ENCODE measurements at regions not wholly inside any gene's neighbourhood (a gene's known extent, or its start where the extent isn't known, plus 50 kb on each side); places are given as distances from the start of the nearest gene placed in this dataset.

GRCh38 chr11:109929308-109929707 is 163.9 kb upstream of the ZC3H12C start (continued):
- TF ChIP-seq ZZZ3 (IDR thresholded peaks at IDR 0.05; ENCODE audit: control insufficient read depth, insufficient read length, low read depth) (no peak), NFIC (IDR thresholded peaks at IDR 0.05; ENCODE audit: low read depth, low read length) (no peak)

- Histone ChIP-seq H3K4me2 (ENCODE audit: control insufficient read depth, insufficient read depth) (no peak overlapping the region), H2AFZ (ENCODE audit: control insufficient read depth, low read depth, low read length) (no peak overlapping the region), H3K4me1 (ENCODE audit: control insufficient read depth, insufficient read depth, low read length) (no peaks in the 10 kb centered on the region), H3K4me3 (no peak overlapping the region), H4K20me1 (ENCODE audit: control insufficient read depth, insufficient read depth) (no peaks in the 10 kb centered on the region), H3K36me3 (ENCODE audit: control insufficient read depth in 2 of 2, insufficient read depth in 2 of 2, low read length in 1 of 2) (no peaks in the 10 kb centered on the region), H3K27ac (ENCODE audit: control insufficient read depth, insufficient read depth) (no peak overlapping the region), H3K79me2 (ENCODE audit: control insufficient read depth, insufficient read depth, low read length) (no peaks in the 10 kb centered on the region), H3K9ac (ENCODE audit: control insufficient read depth, insufficient read depth, low read length) (no peak overlapping the region), H3K9me3 (replicated peaks; ENCODE audit: control insufficient read depth, insufficient read depth, low read length) (no peaks in the 10 kb centered on the region), H3K27me3 (replicated peaks in 1 of 2; ENCODE audit: control insufficient read depth in 2 of 2, insufficient read depth in 2 of 2, low read length in 1 of 2) (no peaks in the 10 kb centered on the region; a peak in 2 of 4 replicates)
- FAIRE-seq (no peak), DNase-seq (ENCODE audit: low read depth, low spot score) (no peak), ATAC-seq (no peak)
- POLR2A ChIA-PET: no interaction called here
- BruUV-seq (replicated peaks): no TSS peak
- CTCF ChIA-PET: interaction anchor here (0.7 to 3.7 kb wide), 3 partner anchors 78 to 444 kb away, joined by 3 to 16 read pairs (median 3); no protein-coding TSS in a partner anchor
- WGBS (ENCODE audit: insufficient coverage, insufficient replicate concordance, low lambda C conversion rate, missing lambda C conversion rate): 70% methylated on average over 4 of the region's 4 CpGs
- RAD21 ChIA-PET (ENCODE audit: unreplicated experiment): interaction anchor here (1.4 to 1.6 kb wide), 2 partner anchors 11 to 81 kb away, joined by 3 to 8 read pairs; no protein-coding TSS in a partner anchor
- SMC1A ChIA-PET (ENCODE audit: uncharacterized antibody, unreplicated experiment): interaction anchor here (1.2 to 3.4 kb wide), 4 partner anchors 9 to 80 kb away, joined by 5 to 13 read pairs (median 11); no protein-coding TSS in a partner anchor
- intact Hi-C loops (cut with micrococcal nuclease; ENCODE audit: unreplicated experiment): no loop called here
- in situ Hi-C loops (cut with MboI): no loop called here
- TF ChIP-seq ZBTB11 (CRISPR knock-in tag; IDR thresholded peaks at IDR 0.05) (no peak), TCF7 (IDR thresholded peaks at IDR 0.05; ENCODE audit: borderline replicate concordance) (no peak), HDGF (IDR thresholded peaks at IDR 0.05) (no peak), NBN (IDR thresholded peaks at IDR 0.05) (no peak), ELK1 (IDR thresholded peaks at IDR 0.05; ENCODE audit: low read depth, low read length) (no peak), PML (IDR thresholded peaks at IDR 0.05; ENCODE audit: low read length) (no peak), RELB (IDR thresholded peaks at IDR 0.05; ENCODE audit: low read depth) (no peak), PKNOX1 (IDR thresholded peaks at IDR 0.05) (no peak), IKZF2 (IDR thresholded peaks at IDR 0.05) (no peak)
These were observed 160.1 kb upstream of the ZC3H12C start for GRCh38 chr11:109933126-109933525.
